Stimulated activated CD4-positive, alpha-beta T cell treated with anti-CD3 and anti-CD28 coated beads, Interleukin-2, amount 100 ng/mL, for 48 hours (primary cell): ENCODE measurements at regions not wholly inside any gene's neighbourhood (a gene's known extent, or its start where the extent isn't known, plus 50 kb on each side); places are given as distances from the start of the nearest gene placed in this dataset.

Experiments
- DNase-seq, 2 donors: peaks; one replicate each; pipeline ENCODE4 v3.0.0-alpha.2; 2020

DNA sequence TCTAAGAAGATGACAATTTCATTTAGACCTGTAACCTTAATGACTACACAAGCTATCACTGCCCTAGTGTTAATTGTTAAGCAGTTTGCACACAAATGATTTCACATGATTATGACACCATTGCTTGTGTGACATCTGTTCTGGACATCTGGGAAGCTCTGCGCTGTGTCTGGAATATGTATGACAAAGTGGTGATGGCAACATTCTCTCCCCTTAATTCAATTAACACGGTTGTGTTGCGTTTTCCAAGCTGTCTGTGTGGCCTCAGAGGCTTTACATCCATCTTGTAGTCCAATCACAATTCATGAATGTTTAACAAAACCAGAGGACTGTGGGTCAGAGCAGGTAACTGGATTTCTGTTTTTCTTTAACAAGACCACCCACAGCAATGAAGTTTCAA is 204.4 kb downstream of the COG6 start:
- DNase-seq: no peak

DNA sequence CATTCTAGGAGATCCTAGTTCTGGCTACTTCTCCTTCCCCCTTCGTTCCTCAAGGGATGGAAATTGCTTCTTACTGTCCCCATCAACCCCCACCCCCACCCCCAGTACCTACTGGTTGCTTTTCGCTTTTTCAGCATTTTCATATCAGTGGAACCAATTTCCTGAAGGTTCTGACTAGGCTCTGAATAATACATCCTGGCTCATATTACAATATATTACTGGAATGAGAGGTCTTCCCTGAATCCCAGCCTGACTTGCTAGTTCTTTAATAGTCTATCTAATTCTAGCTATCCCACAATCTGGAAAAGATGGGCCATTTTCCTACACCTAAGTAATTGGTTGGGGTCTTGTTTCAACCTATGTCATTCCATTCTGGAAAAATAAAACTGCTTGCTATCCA is 207.4 kb downstream of the COG6 start:
- no peak for DNase-seq

DNA sequence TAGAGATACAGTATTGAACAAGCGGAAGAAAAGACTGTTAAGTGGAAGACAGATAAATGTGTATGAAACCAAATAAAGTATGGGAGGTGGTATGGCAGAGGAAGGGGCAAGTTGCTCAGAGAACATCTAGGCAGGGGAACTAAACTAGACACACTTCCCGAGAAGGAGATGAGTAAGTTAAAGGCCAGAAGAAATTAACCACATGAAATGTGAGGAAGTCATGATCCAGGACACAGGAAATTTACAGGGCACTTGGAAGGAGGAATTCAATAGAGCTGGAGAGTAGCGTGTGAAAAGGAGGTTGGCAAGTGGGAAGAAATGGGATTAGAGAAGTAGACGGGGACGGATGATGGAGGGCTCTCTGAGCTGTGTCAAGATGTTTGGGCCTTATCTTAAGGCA is 208.8 kb downstream of the COG6 start:
- no peak for DNase-seq

DNA sequence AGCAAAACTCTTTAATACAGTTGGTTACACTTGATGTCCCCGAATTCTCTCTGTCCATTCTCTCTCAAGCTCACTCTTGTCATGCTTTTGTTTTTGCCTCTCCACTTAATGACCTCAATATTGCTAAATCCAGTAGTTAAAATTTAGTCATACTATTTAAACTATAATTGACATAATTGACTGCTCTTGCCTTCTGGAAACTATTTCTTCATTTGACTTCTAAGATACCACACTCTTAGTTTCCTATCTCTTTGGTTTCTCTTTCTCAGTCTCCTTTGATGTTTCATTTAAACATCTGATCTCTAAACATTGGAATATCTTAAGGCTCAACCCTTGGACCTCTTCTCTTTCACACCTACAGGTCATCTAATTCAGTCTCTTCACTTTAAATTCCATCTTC is 211.3 kb downstream of the COG6 start:
- no peak for DNase-seq

GRCh38 chr13:39867807-39868206 is 212.3 kb downstream of the COG6 start:
- no peak for DNase-seq

GRCh38 chr13:39870197-39870747 is 214.8 kb downstream of the COG6 start:
- DNase-seq: no peak

- no peak for DNase-seq
These were observed 219.0 kb downstream of the COG6 start for GRCh38 chr13:39874331-39875053.

GRCh38 chr13:39875111-39875987 is 219.9 kb downstream of the COG6 start:
- no peak for DNase-seq

- no peak for DNase-seq
These were observed 220.8 kb downstream of the COG6 start for GRCh38 chr13:39876258-39876657.

DNA sequence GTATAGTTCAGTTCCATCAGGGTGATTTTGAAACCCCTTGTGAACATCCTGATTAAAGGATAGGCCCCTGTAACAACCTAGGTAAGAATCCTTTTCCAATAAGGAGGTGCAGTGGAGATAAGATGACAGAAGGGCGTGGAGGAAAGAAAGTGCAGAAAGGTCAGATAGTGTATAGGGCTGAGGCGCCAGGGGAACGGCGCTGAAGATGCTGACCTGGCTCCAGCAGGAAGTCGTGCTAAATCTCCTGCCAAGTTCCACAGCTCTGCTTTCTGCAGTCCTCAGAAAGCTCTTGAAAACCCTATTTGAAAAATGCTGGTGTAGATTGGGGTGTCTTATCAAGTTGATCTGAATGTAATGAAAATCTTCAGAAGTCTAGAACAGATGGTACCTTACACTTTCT is 221.7 kb downstream of the COG6 start:
- DNase-seq: no peak

GRCh38 chr13:39879286-39880035 is 224.0 kb downstream of the COG6 start:
- no peak for DNase-seq

- DNase-seq: no peak
These were observed 225.9 kb downstream of the COG6 start for GRCh38 chr13:39881383-39881782.

GRCh38 chr13:39881887-39882286 is 226.4 kb downstream of the COG6 start:
- DNase-seq: no peak

- DNase-seq: no peak
These were observed 228.7 kb downstream of the COG6 start for GRCh38 chr13:39884166-39884565.

DNA sequence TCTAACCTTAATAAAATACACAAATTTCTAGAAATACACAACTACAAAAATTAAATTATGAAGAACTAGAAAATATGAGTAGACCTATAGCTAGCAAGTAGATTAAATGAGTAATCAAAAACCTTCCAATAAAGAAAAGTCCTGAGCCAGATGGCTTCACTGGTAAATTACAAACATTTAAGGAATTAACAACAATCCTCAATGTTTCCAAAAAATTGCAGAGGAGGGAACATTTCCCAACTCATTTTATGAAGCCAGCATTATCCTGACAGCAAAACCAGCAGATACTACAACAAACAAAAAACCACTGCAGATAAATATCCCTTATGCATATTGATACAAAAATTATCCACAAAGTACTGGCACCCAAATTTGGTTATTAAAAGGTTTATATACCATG is 230.9 kb downstream of the COG6 start:
- no peak for DNase-seq

GRCh38 chr13:39887387-39887786 is 231.9 kb downstream of the COG6 start:
- no peak for DNase-seq

DNA sequence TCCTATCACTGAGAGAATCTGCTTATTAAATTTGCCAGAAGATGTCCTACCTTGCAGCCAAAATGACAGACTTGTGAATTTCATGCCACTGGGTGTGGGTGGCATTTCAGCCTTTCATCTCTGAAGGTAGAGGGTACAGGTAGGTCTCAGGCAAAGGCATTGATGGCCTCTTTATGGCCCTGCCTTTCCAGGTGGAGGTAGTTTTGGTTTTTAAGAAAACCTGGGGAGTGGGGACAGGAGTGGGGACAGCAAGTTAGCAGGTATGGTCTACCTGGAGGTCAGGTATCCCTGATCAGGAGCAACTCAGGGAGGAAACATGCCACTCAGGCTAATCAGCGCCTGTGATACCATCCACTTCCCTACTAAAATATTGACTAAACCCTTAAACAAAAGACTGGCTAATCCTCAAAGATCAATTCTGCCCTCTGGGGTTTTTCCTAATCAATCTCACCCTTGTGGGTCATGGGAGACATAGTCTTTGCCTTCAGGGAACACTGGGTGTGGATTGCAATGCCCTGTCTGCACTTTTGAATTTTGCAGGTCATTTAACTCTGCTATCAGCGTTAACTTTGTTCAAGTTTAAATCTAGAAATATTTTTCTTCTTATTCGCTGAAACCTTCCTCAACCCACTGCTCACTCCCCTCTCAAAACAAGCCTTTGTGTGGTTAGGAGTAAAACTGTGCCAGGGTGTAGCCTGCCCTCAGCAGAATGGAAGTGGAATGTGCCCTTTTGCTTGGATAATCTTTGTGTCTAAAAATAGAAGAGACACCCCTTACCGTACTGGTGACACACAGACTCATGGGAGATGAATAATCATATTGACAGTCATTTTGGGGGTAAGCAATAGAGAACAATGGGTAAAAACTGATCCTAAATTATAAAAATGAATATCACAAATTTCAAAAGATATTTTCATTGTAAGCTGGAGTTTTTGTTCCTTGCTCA is 233.7 kb downstream of the COG6 start:
- no peak for DNase-seq

- no peak for DNase-seq
These were observed 235.1 kb downstream of the COG6 start for GRCh38 chr13:39890537-39890936.

DNA sequence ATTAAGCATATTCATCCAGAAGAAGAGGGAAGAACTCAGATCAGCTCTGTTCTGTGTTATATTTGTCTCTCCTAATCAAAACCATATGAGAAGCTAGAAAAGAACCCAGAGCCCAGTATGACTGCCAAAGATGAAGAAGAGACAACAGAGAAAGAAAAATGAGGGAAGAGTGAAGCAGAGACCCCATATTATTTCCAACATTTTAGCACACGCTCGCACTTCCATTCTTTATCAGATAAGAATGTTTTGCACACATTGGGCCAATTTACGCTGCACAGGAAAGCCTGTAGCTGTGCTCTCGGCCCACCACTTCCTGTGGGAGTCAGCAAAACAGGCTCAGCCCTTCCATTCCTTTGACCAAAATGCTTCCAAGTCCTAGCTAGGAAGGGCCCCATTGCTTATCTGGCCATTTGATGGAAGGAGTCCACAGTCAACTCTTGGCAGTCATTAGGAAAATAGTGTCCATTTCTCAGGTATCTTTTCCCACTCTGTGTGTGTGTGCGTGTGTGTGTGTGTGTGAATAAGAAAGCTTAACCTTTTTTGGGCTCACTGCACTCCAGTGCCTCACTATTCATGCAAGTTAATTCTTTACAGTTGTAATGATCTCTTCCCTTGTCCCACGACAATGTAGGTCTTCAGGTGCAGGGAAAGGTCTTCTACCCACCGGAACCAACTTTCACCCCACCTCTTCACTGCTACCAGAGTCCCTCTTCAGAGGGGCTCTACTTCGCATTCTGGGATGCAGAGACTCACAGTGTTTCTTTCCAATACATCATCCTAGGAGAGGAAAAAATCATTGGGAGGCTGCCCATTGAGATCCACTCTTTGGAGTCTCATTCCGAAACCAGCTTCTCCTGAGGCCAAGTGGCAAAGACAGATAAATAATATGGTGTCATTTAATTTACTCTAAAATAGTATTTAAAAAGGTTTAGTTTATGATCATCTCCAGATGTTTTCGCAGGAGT is 237.5 kb downstream of the COG6 start:
- DNase-seq: peak in 1 of 2 donors; percentile 12

DNA sequence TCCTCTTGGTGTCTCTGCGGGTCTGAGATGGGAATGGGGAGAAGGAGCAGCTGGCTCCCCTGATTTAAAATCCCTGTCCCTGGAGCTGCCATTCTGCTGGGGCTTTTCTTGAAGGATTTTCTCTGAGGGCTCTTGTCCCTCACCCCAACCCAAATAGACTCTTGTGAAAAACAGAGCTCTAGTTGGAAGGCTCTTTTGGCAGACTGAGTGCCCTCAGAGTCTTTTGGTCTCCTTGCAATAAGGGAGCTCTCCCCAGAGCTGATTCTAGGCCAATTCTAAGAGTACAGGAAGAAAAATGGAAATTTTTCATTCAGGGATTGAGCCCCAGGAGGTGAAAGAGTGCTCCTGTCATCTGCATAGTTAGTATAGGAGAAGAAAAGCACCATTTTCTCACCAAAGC is 238.3 kb downstream of the COG6 start:
- DNase-seq: no peak

DNA sequence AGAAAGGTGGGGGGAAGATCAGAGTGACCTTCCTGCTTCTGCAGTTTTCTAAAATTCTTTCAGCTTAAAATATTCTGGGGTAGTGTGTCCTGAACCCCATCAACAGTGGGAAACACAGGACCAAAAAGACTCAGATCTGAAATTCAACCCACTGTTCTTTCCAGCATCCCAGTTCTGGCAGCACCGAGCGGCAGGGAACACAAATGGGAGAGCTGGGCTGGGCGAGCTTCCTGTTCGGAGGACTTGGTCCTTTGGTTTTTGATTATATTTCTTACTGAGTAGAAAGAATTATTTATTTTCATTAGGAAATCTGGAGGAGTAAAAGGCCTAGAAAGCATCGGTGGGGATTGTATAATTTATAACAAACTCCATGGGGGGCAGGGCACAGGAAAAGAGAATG is 239.1 kb downstream of the COG6 start:
- DNase-seq: no peak
